GM12874 (cell line): ENCODE measurements at regions not wholly inside any gene's neighbourhood (a gene's known extent, or its start where the extent isn't known, plus 50 kb on each side); places are given as distances from the start of the nearest gene placed in this dataset.

ENCODE experiments used
- TF ChIP-seq, protein P1 (sequence below): IDR thresholded peaks from 2 replicates; pipeline ENCODE4 v1.5.1; 2011; ENCODE audit warnings: low read depth, mild to moderate bottlenecking, control low read depth, low read length, moderate library complexity; ENCODE audit not compliant: insufficient read depth

DNA sequence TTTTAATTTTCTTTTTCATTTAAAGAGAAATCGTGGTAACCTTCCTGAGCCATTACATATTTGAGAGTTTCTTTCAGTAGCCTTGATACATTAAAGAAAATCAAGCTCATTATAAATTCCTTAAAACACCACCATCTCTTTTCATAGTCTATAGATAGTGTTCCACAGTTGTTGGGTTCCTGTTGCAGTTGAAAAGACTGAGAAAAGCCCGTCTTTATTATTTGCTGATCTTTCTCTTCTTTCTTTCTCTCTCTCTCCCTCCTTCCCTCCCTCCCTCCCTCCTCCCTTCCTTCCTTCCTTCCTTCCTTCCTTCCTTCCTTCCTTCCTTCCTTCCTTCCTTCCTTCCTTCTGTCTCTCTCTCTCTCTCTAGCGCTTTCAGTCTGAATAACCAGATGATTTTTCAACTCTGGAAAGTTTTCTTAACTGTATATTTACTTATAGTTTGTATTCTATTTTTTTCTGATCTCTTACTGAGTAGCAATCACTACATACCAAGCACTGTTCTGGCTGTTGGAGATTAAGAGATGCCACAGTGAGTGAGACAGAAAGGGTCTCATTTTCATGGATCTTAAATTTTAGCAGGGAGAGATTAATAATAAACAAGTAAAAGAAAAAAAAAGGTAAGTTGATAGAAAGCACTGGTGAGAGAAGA, 157.5 kb downstream of the TINAG start:
- TF ChIP-seq, protein P1, sequence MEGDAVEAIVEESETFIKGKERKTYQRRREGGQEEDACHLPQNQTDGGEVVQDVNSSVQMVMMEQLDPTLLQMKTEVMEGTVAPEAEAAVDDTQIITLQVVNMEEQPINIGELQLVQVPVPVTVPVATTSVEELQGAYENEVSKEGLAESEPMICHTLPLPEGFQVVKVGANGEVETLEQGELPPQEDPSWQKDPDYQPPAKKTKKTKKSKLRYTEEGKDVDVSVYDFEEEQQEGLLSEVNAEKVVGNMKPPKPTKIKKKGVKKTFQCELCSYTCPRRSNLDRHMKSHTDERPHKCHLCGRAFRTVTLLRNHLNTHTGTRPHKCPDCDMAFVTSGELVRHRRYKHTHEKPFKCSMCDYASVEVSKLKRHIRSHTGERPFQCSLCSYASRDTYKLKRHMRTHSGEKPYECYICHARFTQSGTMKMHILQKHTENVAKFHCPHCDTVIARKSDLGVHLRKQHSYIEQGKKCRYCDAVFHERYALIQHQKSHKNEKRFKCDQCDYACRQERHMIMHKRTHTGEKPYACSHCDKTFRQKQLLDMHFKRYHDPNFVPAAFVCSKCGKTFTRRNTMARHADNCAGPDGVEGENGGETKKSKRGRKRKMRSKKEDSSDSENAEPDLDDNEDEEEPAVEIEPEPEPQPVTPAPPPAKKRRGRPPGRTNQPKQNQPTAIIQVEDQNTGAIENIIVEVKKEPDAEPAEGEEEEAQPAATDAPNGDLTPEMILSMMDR: no peak

DNA sequence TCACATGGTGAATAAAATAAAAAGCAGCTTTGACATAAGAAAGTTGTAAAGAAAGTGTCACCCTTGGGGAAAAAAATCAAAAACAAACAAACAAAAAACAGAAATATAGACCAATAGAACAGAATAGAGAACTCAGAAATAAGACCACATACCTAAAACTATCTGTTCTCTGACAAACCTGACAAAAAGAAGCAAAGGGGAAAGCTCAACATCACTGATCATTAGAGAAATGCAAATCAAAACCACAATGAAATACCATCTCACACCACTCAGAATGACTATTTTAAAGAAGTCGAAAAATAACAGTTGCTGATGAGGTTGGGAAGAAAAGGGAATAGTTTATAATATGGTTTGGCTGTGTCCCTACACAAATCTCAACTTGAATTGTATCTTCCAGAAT, 159.1 kb downstream of the TINAG start:
- TF ChIP-seq, protein P1: no peak

DNA sequence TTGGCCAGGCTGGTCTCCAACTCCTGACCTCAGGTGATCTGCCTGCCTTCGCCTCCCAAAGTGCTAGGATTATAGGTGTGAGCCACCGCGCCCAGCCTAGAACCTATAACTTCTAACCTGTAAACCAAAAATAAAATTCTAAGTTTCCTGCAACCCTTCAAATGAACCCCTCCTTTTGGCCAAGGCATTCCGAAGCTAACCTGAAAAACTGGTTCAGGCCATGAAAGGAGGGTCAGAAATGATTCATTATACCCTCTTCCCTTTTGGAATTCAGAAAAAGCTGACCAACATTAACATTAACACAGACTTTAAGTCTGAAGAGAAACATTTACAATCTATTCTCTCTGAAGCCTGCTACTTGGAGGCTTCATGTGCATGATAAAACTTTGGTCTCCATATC, 165.1 kb downstream of the TINAG start:
- TF ChIP-seq, protein P1: no peak

DNA sequence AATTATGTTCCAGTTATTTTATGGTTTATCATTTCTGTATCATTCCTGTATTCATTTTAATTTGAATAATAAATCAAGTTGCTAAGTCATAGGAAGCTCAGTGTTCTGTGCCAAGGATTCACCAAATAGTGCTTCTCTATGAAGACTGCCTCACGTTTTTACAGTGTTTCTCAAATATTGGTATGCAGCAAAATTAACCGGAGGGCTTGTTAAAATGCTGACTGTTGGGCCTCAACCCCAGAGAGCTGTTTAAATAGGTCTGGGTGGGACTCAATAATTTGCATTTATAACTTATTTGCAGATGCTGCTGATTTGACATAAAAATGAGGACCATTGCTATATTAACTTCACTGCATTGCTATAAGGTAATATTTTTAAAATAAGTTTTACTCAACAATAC, 166.7 kb downstream of the TINAG start:
- TF ChIP-seq, protein P1: no peak

DNA sequence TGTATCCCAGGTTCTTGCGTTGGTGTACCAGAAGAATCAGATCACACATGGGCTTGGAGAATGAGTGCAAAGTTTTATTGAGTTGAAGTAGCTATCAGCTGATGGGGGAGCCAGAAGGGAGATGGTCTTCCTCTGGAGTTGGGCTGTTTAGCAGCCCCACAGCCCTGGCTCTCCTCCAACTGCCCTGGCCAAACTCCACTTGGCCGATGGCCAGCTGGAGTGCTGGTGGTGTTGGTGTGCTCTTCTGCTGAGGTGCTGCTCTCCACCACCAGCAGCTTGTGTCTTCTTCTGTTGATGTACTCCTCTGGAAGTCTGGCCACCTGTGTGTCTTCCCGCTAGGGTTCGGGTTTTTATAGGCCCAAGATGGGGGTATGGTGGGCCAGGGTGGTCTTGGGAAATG, 172.8 kb downstream of the TINAG start:
- TF ChIP-seq, protein P1: no peak

DNA sequence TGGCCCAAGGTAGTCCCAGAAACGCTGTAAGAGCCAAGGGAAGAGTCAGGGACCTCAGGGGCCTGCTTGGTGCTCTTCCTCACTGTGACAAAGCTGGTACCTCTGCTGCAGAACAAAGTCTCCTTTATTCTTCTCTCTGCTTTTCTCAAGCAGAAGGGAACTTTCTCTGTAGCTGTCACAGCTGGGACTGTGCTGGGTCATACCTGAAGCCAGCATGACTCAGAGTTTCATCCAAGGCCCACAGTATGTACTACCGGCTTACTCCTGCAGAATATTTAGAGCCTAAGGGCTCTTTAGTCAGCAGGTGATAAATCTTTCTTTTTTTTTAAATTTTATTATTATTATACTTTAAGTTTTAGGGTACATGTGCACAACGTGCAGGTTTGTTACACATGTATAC, 183.2 kb downstream of the TINAG start:
- TF ChIP-seq, protein P1: no peak

DNA sequence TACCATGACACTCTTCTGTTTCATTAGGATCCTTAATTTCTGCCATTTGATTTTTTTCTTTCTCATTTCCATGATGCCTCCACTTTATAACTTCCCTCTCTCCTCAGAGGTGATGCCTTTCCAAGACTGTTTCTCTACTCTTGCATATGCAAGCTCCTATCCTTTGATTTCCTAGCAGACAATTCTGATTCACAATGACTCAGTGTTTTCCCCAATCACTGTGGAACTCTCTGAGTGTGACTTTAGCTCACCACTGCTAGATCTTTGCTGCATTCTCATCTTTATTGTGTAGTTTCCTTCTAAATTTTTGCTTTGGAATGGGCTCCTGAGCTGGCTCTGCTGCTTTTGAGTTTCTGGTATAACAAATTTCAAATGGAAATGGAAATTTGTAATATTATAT, 184.9 kb downstream of the TINAG start:
- TF ChIP-seq, protein P1: no peak
